ENCODE measurements at regions not wholly inside any gene's neighbourhood (a gene's known extent, or its start where the extent isn't known, plus 50 kb on each side); places are given as distances from the start of the nearest gene placed in this dataset.

GRCh38 chr9:91094324-91095088, 267.2 kb downstream of the AUH start:
- TF ChIP-seq EZH2 (IDR thresholded peaks at IDR 0.05): no peak
- no peak for TF ChIP-seq POLR2AphosphoS5 (IDR thresholded peaks at IDR 0.05; ENCODE audit: borderline replicate concordance, low read depth, low read length)
- no peak for TF ChIP-seq FOXP2 (optimal IDR thresholded peaks at IDR 0.05; ENCODE audit: control extremely low read depth, extremely low read length, insufficient read depth)
